ENCODE measurements at regions not wholly inside any gene's neighbourhood (a gene's known extent, or its start where the extent isn't known, plus 50 kb on each side); places are given as distances from the start of the nearest gene placed in this dataset.

GRCh38 chr2:221077251-221077650, 494.9 kb downstream of the EPHA4 start:
- intact Hi-C loops (cut with micrococcal nuclease), result no loop called here
- H3K27me3 ChIP-seq (ENCODE audit: low read depth), result no peaks in the 10 kb centered on the region
- no peak for TF ChIP-seq CTCF (IDR thresholded peaks at IDR 0.05; ENCODE audit: borderline replicate concordance)

GRCh38 chr2:221077799-221078198, 494.3 kb downstream of the EPHA4 start:
- Histone ChIP-seq H3K36me3 (no peaks in the 10 kb centered on the region), H3K4me3 (no peak overlapping the region), H3K27ac (replicated peaks) (no peak overlapping the region), H3K9me3 (replicated peaks) (no peaks in the 10 kb centered on the region), H3K4me1 (peaks cover 7% of the 10 kb centered on the region), H3K27me3 (ENCODE audit: low read depth) (no peaks in the 10 kb centered on the region)
- no peak for DNase-seq
- TF ChIP-seq CTCF (IDR thresholded peaks at IDR 0.05; ENCODE audit: borderline replicate concordance), result no peak
- intact Hi-C loops (cut with micrococcal nuclease), result no loop called here

More at GRCh38 chr2:221077251-221077650, 494.9 kb downstream of the EPHA4 start:
- Histone ChIP-seq H3K4me1 (peaks cover 7% of the 10 kb centered on the region), H3K9me3 (replicated peaks) (peaks cover under 1% of the 10 kb centered on the region), H3K27ac (replicated peaks) (no peak overlapping the region), H3K4me3 (no peak overlapping the region), H3K36me3 (no peaks in the 10 kb centered on the region)
- no peak for DNase-seq

GRCh38 chr2:221085341-221085900, 486.7 kb downstream of the EPHA4 start:
- Histone ChIP-seq H3K27me3 (ENCODE audit: low read depth) (no peaks in the 10 kb centered on the region), H3K9me3 (replicated peaks) (no peaks in the 10 kb centered on the region), H3K4me3 (no peak overlapping the region), H3K27ac (replicated peaks) (no peak overlapping the region), H3K36me3 (no peaks in the 10 kb centered on the region), H3K4me1 (no peaks in the 10 kb centered on the region)
- intact Hi-C loops (cut with micrococcal nuclease), result no loop called here
- no peak for DNase-seq
- TF ChIP-seq CTCF (IDR thresholded peaks at IDR 0.05; ENCODE audit: borderline replicate concordance), result no peak

- Histone ChIP-seq H3K27ac (replicated peaks) (no peak overlapping the region), H3K9me3 (replicated peaks) (no peaks in the 10 kb centered on the region), H3K4me3 (no peak overlapping the region), H3K4me1 (no peaks in the 10 kb centered on the region), H3K36me3 (no peaks in the 10 kb centered on the region), H3K27me3 (ENCODE audit: low read depth) (no peaks in the 10 kb centered on the region)
- no peak for DNase-seq
- intact Hi-C loops (cut with micrococcal nuclease), result no loop called here
- TF ChIP-seq CTCF (IDR thresholded peaks at IDR 0.05; ENCODE audit: borderline replicate concordance), result no peak
Measured at GRCh38 chr2:221085936-221086335, 486.2 kb downstream of the EPHA4 start.

GRCh38 chr2:221087779-221088178, 484.3 kb downstream of the EPHA4 start:
- Histone ChIP-seq H3K36me3 (no peaks in the 10 kb centered on the region), H3K9me3 (replicated peaks) (peaks cover 3% of the 10 kb centered on the region), H3K27ac (replicated peaks) (no peak overlapping the region), H3K4me3 (no peak overlapping the region), H3K4me1 (no peaks in the 10 kb centered on the region), H3K27me3 (ENCODE audit: low read depth) (no peaks in the 10 kb centered on the region)
- intact Hi-C loops (cut with micrococcal nuclease), result no loop called here
- TF ChIP-seq CTCF (IDR thresholded peaks at IDR 0.05; ENCODE audit: borderline replicate concordance), result no peak
- DNase-seq, result no peak
